OCI-LY7 (cell line): ENCODE measurements at regions not wholly inside any gene's neighbourhood (a gene's known extent, or its start where the extent isn't known, plus 50 kb on each side); places are given as distances from the start of the nearest gene placed in this dataset.

Experiments used
- CTCF ChIP-seq: fragments of 200-600 bp; sonication (generic); conservative IDR thresholded peaks from 2 replicates; pipeline ENCODE4 v1.5.1; 2014; ENCODE audit warnings: mild to moderate bottlenecking, antibody characterized with exemption, low read length, moderate library complexity, mixed read lengths
- EZH2phosphoT487 ChIP-seq: fragments of 200-600 bp; sonication (generic); IDR thresholded peaks from 2 replicates; pipeline ENCODE4 v1.6.1; 2018; ENCODE audit warnings: low read depth, borderline replicate concordance, mild to moderate bottlenecking, mixed run types, antibody characterized with exemption, low read length, moderate library complexity, mixed read lengths

- no peak for TF ChIP-seq CTCF
- TF ChIP-seq EZH2phosphoT487: no peak
Measured at GRCh38 chr6:5837323-5837722, 169.4 kb downstream of the NRN1 start.
